Right renal pelvis (tissue), 4 donors: ENCODE measurements at regions not wholly inside any gene's neighbourhood (a gene's known extent, or its start where the extent isn't known, plus 50 kb on each side); places are given as distances from the start of the nearest gene placed in this dataset.

Source experiments
- DNase-seq, 4 donors: peaks; one replicate each; pipeline ENCODE4 v3.0.0-alpha.2; 2013; ENCODE audit warnings: low read depth in 4 of 4, low spot score in 3 of 4, missing footprints in 1 of 4

DNA sequence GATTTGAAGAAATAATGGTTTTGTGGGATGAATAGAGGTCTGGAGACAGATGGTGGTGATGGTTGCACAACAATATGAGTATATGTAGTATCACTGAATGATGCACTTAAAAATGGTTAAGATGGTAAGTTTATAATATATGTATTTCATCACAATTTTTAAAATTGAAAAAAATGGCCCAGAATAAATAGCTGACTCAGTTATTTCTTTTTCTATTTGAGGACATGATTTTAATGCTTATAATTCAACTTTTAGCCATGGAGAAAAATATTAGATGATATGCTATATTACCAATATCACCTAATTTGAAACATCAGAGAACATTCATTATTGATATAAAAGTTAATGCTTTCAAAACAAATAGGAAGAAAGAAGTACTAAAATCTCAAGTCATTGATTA, 339.8 kb upstream of the LINC00305 start:
- no peak for DNase-seq

DNA sequence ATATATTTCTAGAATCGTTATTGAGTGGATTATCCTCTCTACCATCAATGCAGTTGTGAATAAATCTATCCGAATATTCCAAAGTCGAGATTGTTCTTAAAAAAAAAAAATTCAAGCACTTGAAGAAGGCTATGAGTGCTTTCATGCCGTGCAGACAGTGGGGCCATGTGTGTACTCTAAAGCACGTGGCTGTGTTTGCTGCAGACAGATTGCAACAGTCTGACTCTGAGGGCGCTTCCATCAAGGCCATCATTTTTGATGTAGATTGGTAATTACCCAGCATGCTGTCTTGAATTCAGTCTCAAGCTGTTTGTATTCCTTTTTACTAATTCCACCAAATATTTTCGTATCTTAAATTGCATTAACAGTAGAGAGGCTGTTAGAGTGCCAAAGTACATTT, 325.9 kb upstream of the LINC00305 start:
- DNase-seq = no peak

DNA sequence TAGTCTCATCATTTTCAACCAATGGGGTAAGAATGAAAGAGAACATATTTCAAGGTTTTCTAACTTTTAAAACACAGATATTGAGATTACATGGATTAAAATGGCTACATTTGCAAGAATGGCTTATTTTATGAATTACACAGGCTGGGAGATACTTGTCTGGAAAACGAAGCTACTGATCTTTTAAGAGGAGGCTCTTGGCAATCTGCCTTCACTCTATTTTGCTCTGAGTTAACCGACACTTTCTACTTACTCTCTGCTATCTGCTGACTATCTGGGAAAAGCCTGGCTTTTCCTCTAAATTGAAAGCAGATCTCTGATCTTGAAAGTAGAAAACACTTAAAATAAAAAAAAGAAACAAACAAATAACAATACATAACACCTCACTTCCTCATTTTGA, 325.4 kb upstream of the LINC00305 start:
- no peak for DNase-seq

DNA sequence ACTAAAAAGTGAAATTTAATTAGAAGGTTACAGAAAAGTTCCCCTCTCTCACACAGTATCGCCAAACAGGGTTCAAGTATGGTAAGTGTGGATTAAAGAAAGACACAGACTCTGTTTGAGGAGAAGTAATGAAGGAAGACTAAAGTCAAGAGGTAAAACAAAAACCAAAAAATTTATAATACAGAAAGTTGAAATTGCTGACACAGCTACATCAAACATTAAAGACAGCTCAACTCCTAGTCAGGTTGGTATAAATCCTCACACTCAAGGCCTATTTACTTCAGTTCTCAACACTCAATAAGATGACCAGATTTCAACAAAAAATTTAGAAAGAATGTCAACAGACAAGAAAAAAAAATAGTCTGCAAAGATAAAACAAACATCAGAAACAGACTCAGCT, 300.5 kb upstream of the LINC00305 start:
- no peak for DNase-seq

DNA sequence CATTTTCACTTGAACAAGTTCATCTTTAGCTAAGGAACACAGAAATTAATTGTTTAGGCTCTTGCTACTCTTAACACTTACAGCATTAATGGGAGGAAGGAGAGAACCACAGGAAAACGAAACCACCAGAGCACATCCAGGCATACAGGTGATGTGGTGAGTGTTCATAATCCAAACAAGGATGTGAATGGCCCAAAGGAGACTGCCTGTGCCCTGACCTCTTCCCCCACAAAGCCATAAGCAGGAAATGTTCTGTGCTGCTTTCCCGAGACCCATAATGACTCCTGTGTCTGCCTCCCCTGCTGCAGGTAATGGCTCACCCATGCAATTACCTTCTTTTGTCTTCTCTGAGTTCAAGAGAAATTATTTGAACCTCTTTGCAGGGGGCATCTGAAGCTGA, 295.9 kb upstream of the LINC00305 start:
- no peak for DNase-seq

DNA sequence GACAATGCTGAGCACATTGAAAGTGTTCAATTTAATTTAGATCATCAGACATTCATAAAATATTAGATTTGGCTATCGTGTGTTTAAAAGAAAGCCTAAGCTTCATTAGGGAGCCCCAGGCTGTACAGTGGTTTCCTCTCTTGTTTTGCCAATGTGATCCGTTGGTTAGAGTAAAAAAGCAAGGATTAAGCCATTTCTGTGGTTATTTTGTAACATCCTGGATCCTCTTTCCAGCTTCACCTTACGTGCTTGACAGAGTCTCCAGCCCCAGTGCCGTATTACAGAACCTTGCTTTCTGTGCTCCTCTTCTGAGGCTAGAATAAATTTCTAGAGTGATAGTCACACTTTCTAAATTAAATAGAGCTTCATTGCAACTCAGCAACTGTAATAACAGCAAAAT, 289.3 kb upstream of the LINC00305 start:
- no peak for DNase-seq

DNA sequence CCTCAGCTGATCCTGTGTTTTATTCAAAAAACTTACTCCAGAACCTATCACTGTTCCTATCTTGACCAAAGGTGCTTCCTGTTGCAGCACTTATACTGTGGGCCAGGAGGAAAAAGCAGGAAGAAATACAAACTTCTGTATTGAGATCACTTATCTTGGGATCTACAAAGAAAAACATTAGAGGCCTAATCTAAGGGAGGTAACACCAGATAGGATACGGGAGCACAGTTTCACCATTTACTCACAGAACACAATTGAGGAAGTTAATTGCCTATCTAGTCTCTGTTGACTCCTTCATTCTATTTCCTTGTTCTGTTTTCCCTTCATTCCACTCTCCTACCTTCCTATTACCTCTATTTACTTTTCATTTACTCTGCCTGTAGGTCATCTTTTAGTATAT, 287.2 kb upstream of the LINC00305 start:
- no peak for DNase-seq

DNA sequence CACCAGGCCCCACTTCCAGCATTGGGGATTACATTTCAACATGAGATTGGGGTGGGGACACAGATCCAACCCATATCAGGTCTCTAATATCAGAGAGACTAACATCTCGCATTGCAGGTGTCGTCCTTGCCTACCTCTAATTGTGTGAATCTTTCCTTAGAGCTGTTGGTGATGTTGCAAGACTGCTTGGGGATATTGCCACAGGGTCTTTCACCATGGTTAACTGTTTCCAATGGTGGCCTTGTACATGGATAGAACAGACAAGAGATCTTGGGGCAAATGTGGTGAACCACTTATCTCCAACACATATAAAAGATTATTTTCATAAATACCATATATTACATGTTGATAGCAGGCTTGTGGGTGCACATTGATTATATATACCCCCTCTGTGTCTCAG, 270.3 kb upstream of the LINC00305 start:
- DNase-seq = no peak

DNA sequence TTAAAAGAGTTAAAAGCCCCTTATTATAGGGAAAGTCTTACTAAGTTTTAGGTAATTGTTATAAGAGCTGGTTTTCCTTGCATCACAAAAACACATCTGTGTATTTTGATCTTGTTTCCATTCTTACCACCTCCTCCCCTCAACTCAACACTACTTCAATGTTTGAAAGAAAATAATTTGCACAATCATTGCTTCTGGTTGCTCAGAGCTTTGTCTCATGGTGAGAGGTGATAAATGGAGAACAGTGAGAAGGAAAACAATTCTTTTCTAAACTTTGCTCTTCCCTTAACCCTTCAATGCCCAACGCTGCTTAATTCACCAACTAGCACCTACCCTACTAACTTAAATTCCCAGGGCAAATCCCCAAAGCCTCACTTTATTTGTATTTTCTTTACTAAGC, 268.1 kb upstream of the LINC00305 start:
- DNase-seq = no peak

DNA sequence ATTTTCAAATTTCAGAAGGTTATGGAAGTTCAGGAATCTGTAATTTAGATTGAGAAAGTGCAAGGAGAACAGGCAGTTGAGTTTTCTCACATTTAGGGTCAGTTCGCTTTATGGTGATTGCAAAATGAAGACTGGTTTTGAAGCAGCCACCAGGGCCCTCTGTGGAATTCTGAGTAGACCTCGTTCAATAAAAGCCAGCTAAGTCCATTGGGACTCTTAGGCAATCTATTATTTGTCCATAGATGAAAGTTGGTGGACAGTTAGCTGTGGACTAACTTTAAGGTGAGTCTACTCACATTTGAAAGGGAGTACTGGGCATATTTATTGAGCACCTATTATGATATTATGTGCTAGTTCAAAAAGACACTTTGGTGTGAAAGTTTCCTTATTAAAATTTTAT, 266.3 kb upstream of the LINC00305 start:
- no peak for DNase-seq

DNA sequence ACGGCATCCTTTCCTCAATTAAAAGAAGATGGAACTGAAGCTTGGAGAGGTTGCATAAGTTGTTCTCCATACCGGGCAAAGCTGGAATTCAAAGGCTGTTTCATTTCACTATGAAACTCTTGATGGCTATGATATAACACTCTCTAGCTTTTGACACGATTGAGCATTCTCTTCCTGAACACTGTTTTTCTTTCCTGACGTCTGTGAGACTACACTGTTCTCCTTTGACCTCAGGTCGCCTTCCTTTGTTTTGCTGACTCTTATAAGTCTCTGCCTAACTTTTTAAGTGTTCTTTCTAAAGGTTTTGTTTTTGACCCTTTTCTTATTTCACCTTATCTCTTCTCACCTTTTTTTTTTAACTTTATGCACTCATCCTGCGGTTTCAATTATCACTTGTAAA, 261.8 kb upstream of the LINC00305 start:
- DNase-seq = no peak

DNA sequence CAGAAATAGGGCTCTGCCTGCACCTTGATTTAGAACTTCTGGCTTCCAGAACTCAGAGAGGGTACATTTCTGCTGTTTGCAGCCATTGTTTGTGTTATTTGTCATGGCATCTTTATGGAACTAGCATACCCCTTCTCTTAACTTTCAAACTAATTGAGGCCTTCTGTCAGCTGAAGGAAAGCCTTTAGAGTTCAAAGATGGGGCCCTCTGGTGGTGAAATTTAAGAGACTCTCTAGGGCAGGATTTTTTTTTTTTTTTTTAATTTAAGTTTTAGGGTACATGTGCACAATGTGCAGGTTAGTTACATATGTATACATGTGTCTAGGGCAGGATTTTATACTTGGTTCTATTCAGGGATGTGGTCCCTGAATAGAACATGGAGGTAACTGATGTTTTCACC, 260.6 kb upstream of the LINC00305 start:
- no peak for DNase-seq

DNA sequence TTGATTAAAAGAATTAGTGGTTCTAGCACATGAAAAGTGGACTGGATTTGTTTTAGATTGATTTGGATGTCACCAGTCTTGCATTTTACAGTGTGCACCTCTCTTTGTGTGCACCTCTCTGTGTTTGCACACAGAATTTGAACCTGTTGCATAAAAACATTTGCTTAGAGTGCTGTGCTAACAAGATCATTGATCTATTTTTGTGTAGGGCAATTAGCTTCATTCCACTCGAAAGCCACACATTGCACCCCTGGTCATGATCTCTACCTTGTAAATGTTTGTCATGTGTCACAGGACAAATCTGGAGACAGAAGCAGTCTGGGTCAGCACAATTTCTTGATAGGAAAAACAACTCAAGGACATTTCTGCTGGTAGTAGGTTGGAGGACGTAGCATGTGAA, 258.7 kb upstream of the LINC00305 start:
- no peak for DNase-seq

DNA sequence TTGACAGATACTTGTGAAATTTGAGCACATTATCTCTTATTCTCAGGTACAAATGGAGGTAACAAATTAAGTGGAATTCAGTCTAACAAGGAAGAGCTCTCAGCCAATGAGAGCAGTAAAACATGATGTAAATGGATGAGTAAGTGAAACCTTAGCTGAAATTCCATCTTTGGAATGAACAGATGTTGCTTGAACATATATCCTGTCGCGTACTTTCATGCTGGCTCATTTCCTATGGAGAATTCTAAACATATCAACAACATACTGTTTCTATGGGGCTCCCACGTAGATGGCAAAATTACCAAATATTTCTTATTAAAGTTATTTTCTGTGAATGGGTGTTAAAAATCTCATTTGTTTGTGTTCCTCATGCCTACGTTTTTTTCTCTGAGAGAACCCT, 256.3 kb upstream of the LINC00305 start:
- no peak for DNase-seq

DNA sequence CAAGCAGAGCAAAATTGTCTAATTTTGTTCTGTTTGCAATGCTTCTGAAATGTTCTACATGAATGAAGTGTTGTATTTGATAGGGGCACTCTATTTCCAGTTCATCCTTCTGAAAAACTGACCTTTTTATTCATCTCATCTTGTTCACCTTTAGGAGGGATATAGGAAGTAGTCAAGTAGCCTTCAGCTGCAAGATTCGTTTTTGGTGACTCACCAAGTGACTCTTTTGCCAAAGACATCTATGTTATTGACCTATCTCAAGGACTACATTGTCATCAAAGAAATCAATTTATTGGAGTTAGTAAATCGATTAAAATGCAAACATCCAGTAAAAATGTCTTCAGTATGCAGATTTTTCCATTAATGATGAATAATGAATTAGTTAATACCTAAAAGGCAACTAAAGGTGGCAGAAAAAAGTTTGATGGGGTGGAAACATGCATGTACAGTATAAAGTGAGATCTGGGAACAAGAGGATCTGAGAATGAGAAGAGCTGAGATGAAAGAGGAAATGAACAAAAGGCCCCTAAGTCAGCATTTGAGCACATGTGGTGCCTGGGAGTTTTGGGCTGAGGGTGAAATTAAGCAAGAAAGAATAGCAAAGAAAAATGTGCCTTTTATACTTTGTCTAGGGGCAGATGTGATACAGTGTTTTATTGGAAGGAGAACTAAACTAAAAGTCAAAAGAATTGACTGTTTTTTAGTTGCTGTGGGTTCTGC, 255.1 kb upstream of the LINC00305 start:
- DNase-seq = no peak

DNA sequence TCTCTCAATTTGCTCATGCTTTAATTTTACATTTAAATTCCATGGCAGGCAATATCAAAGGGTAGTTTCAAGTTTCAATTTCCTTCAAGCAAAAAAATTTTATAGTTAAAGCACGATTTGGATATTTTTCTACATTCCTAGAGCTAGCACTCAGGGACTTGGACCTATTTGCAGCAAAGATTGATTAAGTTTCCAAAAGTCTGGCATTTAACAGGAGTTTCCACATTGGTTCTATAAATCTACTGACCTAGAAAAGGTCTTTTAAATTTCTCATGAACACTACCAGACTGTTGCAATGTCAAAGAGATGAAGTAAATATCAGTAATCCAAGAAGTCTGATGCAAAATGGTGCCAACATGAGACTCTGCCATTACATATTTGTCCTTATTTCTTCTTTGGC, 253.7 kb upstream of the LINC00305 start:
- DNase-seq = no peak

DNA sequence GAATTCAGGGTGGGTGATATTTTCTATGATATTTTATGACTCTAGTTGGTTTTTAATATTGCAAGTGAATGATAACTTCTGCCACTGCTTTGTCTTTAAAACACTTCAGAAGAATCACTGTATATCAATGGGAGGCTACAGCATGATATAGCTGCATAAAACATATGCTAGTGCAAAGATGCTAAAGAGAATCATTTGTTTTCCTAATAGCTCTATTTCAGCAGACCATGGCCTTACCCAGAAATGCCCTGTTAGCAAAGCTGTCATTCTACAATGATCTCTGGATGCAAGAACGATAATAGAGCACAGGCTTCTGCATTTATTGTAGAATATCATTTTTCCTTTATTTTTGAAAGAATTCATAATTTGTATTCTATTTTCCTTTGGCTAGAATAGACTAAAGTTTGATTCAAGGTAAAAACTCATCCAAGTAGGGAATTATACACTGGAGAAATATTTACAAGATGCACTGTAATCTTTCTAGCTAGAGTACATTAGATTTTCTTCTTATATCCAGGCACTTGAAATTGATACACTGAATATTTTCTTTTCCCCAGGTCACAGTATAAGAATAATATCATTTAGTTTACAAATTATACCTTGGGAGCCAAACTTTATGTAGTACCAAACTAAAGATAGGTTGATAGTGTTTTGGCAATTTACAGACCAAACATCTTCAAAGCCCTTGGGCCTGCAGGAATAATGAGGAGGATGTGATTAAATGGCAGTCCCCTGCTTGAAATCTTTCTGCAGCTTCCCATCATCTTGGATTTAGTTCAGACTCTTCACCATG, 252.6 kb upstream of the LINC00305 start:
- no peak for DNase-seq

DNA sequence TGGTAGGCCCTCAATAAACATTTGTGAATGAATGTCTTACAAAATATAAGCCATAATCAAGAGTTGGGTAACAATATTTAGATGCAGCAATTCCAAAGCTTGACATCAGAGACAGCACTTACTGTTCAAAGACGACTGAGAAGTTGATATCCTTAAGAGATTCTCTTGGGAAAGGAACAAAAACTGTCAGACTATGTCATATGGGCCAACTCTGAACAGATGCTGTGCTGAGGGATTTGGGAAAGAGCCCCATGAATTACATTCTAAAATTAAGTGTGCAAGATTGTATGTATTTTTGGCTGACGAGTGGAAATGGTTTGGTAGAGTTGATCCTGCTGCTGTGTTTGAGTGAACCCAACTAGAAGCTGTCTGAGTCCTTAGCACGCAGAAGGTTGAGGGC, 250.7 kb upstream of the LINC00305 start:
- DNase-seq = no peak

DNA sequence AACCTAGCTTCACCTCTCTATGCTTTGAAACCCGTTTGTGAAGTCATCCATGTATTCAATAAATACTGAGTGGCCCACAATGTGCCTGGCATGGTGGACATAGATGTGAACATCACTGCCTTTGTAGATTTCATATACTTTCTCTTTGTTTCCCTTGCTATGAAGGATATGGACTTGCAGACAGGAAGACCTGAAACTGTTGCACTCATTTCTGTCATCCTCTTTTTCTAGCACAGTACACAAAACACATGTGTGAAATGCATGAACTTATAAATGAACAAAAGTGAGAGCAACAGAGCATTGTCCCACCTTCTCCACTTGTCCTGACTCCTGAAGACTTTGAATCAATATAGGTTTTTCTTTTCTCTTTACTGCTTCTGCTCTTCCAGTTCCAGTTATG, 249.4 kb upstream of the LINC00305 start:
- no peak for DNase-seq

DNA sequence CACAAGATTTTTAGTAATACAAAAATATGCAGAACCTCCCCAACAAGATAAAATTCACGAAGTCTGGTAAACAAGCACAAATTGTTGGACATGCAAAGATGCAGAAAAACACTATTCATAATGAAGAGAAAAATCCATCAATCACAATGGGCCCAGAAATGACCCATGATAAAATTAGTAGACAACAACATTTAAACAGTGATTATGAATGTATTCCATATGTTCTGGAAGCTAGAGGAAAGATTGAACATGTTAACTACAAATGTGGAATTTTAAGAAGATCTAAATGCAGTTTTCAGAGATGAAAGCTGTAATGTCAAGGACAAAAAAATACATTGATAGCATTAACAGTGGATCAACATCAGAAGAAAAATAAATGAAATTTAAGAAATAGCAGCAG, 243.3 kb upstream of the LINC00305 start:
- no peak for DNase-seq

DNA sequence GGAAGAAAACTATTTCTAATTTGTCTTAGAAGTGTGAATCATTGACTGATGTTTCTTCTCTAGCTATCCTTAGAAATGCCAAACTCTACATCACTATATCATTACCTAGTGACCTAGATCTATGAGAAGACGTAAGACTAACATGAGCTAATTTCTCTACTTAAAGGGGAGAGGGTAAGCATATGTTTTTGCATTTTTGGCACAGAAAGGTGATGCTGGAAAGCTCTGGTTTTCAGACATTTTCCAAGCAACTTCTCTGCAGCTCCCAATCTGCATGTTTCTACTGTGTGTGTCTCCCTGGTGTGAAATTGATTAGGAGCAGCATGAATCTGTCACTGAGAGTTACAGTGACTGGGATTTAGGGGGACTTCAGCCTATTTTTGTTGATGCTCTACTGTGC, 235.2 kb upstream of the LINC00305 start:
- DNase-seq = no peak

DNA sequence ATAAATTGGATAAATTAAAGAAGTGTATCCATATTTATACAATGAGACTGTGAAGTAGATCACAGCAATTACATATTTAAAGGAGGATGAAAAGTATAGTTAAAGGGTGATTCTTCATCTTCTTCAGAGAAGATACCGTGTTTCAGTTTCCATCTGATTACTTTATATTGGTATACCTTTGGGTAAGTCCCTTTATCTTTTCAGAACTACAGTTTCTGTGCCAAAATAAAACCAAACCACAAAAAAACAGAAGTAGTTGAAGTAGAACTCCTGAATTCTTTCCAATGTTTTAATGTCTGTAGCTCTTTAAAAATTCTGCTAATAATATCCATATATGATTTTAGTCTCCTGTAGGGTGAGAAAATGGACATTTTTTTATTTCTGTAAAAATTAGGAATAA, 231.2 kb upstream of the LINC00305 start:
- no peak for DNase-seq
